Fibroblast of gingiva (primary cell): ENCODE measurements at regions not wholly inside any gene's neighbourhood (a gene's known extent, or its start where the extent isn't known, plus 50 kb on each side); places are given as distances from the start of the nearest gene placed in this dataset.

Source experiments
- DNase-seq: peaks from one replicate; pipeline ENCODE4 v3.0.0-alpha.2; 2011; ENCODE audit warnings: low read depth

DNA sequence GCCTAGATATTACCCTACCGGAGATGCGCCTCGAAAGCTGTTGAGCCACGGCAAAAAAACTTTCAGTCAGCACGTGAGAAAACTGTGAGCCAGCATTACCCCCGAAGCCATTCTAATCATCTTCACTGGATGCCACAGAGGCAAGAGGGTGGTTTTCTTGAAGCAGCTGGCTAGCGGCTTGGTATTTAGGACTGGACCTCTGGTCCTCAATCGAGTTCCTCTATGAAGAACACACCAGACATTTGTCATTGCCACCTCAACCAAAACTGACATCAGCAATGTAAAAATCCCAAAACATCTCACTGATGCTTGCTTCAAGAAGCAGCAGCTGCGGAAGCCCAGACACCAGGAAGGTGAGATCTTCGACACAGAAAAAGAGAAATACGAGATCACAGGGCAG, 52.8 kb upstream of the SLC66A3 start:
- DNase-seq: no peak

DNA sequence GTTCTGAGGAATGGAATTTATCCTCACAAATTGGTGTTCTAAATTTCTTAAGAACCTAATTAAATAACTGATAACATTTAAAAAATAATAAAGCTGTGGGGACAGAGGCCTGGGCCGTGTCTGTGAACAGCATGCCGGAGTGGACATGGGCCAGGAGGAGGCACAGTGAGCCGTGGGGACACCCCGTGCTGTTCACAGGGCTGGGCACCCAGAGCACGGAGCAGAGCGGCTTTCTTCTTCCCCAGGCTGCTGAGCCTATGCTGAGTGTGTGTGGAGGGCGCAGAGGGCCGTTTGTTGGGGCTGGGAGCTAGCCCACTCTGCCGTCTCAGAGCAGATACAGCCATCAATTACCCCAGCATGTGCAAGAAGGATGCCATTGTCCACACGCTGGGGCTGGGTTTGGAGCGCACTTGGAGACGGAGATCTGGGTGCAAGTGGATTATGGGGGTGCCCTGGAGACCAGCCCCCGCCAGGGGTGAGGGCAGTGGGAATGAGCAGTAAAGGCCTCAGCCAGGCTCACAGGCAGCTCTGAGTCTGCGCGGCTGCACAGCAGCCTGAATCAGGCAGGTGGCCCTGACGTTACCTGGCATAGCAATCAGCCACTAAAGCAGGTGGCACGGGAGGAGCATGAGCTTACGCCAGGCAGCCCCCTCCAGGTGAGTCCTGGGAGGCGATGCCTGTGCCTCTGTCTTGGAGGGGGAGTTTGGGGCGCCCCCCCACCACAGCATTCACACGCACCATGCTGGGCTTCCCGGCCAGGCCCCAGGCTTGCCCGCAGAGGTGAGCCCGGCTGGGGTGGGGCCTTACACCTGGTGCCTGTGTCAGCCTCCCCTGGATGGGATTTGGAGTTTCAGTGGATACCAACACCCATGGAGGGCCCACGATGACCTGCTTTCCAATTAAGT, 52.1 kb upstream of the SLC66A3 start:
- no peak for DNase-seq

DNA sequence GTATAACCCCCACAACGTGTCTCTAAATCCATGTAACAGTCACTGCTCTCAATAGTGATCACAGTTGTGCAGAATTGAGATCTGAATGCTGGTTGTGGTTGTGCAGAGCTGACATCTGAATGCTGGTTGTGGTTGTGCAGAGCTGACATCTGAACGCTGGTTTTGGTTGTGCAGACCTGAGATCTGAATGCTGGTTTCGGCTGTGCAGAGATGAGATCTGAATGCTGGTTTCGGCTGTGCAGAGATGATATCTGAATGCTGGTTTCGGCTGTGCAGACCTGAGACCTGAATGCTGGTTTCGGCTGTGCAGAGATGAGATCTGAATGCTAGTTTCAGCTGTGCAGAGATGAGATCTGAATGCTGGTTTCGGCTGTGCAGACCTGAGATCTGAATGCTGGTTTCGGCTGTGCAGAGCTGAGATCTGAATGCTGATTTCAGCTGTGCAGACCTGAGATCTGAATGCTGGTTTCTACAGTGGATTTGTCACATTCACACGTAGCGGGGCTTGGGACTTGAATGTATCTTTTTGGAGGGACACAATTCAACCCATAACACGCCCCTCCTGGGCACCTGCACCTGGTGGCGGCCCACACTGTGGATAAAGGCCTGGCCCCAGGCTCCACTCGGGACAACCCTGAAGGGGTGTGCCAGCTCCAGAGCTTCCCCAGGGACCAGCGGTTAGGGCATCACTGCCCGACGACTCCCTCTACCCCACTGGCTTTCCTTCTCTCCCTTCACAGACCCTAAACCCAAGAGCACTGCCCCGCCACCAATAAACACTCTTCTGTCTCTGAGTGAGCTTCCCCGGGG, 51.1 kb upstream of the SLC66A3 start:
- no peak for DNase-seq

DNA sequence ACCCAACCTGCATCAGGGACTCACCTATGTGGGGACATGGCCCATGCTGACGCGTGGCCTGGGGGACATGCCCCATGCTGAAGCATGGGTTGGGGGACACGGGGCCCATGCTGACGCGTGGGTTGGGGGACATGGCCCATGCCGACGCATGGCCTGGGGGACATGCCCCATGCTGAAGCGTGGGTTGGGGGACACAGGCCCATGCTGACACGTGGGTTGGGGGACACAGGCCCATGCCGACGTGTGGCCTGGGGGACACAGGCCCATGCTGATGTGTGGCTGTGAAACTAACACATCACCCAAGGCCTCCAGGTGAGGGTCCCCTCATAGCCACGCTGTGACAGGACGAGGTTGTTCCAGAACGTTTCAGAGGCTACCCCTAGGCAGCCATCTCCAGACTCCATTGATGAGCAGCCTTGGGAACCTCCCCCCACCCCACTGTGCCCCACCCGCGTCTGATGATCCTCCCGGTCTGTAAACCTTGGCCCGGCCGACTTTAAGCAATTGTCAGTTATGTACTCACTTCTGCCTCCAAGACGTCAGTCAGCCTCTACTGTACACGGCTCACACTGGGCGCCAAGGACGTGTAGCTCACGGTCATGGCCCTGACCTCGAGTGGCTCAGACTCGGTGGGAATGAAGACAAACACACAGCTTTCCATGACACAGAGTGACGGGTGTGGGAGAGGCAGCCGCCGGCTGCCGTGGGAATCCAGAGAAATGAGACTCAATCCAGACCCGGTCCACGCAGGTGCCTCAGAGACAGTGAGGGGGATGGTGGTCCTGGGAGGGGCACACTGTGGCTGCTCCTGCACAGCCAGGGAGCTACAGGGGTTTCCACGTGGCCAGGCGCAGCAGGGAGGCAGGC, 50.2 kb upstream of the SLC66A3 start:
- DNase-seq: no peak
